ENCODE measurements at regions not wholly inside any gene's neighbourhood (a gene's known extent, or its start where the extent isn't known, plus 50 kb on each side); places are given as distances from the start of the nearest gene placed in this dataset.

GRCh38 chr5:123906698-123907295, 394.8 kb downstream of the CSNK1G3 start (continued):
- no peak for TF ChIP-seq FOSL1 (CRISPR knock-in tag; IDR thresholded peaks at IDR 0.05; ENCODE audit: borderline replicate concordance)
- no peak for TF ChIP-seq ZNF446 (CRISPR knock-in tag; IDR thresholded peaks at IDR 0.05)
- TF ChIP-seq ZNF260 (CRISPR knock-in tag; IDR thresholded peaks at IDR 0.05; ENCODE audit: borderline replicate concordance, low read depth): no peak

GRCh38 chr5:123885081-123885480, 373.1 kb downstream of the CSNK1G3 start:
- H2AFZ ChIP-seq (ENCODE audit: low read length): no peak overlapping the region
- intact Hi-C loops (cut with micrococcal nuclease; ENCODE audit: unreplicated experiment) (no loop called here), in situ Hi-C loops (cut with HindIII; ENCODE audit: extremely low pct_ligation_motif_present, low pct_unique_long_range_greater_than_20kb) (no loop called here)
- FAIRE-seq (no peak), DNase-seq (ENCODE audit: low spot score) (no peak), ATAC-seq (no peak)
- POLR2A ChIA-PET: no interaction called here
- 27% methylated on average over 1 of the region's 1 CpG for WGBS (ENCODE audit: low lambda C conversion rate)
- CTCF ChIA-PET (ENCODE audit: low intra/inter-chr PET ratio, low total read pairs): no interaction called here
- no peak overlapping the region for H3K4me2 ChIP-seq (ENCODE audit: low read depth, low read length)
- H3K36me3 ChIP-seq (replicated peaks in 1 of 2; ENCODE audit: control insufficient read depth in 1 of 2, insufficient read depth in 2 of 2, low read length in 2 of 2): no peaks in the 10 kb centered on the region
- no peak for TF ChIP-seq KDM3A (CRISPR knock-in tag; IDR thresholded peaks at IDR 0.05; ENCODE audit: low read depth)
- TF ChIP-seq REXO4 (CRISPR knock-in tag; IDR thresholded peaks at IDR 0.05; ENCODE audit: borderline replicate concordance): no peak
- no peak for TF ChIP-seq SPEN (CRISPR knock-in tag; IDR thresholded peaks at IDR 0.05; ENCODE audit: low read depth)
- TF ChIP-seq ZFP36 (IDR thresholded peaks at IDR 0.05; ENCODE audit: borderline replicate concordance, low read depth, low read length, partially characterized antibody): no peak
- TF ChIP-seq WIZ (CRISPR knock-in tag; IDR thresholded peaks at IDR 0.05): no peak
- no peak for TF ChIP-seq DNMT1 (CRISPR knock-in tag; IDR thresholded peaks at IDR 0.05)
- TF ChIP-seq ARNT2 (CRISPR knock-in tag; IDR thresholded peaks at IDR 0.05; ENCODE audit: low read depth): no peak
- TF ChIP-seq, protein P1, sequence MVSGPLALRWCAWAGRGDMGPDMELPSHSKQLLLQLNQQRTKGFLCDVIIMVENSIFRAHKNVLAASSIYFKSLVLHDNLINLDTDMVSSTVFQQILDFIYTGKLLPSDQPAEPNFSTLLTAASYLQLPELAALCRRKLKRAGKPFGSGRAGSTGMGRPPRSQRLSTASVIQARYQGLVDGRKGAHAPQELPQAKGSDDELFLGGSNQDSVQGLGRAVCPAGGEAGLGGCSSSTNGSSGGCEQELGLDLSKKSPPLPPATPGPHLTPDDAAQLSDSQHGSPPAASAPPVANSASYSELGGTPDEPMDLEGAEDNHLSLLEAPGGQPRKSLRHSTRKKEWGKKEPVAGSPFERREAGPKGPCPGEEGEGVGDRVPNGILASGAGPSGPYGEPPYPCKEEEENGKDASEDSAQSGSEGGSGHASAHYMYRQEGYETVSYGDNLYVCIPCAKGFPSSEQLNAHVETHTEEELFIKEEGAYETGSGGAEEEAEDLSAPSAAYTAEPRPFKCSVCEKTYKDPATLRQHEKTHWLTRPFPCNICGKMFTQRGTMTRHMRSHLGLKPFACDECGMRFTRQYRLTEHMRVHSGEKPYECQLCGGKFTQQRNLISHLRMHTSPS (CRISPR knock-in tag; IDR thresholded peaks at IDR 0.05; ENCODE audit: low read depth): no peak
- TF ChIP-seq, protein P2, sequence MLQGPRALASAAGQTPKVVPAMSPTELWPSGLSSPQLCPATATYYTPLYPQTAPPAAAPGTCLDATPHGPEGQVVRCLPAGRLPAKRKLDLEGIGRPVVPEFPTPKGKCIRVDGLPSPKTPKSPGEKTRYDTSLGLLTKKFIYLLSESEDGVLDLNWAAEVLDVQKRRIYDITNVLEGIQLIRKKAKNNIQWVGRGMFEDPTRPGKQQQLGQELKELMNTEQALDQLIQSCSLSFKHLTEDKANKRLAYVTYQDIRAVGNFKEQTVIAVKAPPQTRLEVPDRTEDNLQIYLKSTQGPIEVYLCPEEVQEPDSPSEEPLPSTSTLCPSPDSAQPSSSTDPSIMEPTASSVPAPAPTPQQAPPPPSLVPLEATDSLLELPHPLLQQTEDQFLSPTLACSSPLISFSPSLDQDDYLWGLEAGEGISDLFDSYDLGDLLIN (CRISPR knock-in tag; IDR thresholded peaks at IDR 0.05; ENCODE audit: borderline replicate concordance): no peak
- no peaks in the 10 kb centered on the region for H3K79me2 ChIP-seq (ENCODE audit: insufficient read depth, low read length)
- H3K9me3 ChIP-seq (ENCODE audit: low read length): no peaks in the 10 kb centered on the region; the same call in 1 of the 2 replicates
- H3K27ac ChIP-seq (ENCODE audit: extremely low read length, insufficient read depth, low read length): no peak overlapping the region
- no peak overlapping the region for H3K4me3 ChIP-seq (replicated peaks in 1 of 3; ENCODE audit: insufficient read depth in 1 of 3, low read depth in 2 of 3, low read length in 3 of 3)
- BruUV-seq (replicated peaks): no TSS peak
- no peaks in the 10 kb centered on the region for H3K27me3 ChIP-seq (ENCODE audit: control insufficient read depth in 1 of 2, insufficient read depth in 2 of 2, low read length in 2 of 2)
- H3K9ac ChIP-seq (ENCODE audit: insufficient read depth, low read depth, low read length): no peak overlapping the region
- no peaks in the 10 kb centered on the region for H3K4me1 ChIP-seq (ENCODE audit: insufficient read depth, low read length)
- no peaks in the 10 kb centered on the region for H4K20me1 ChIP-seq (ENCODE audit: insufficient read depth, low read length)
